Liver (tissue), 8 donors: ENCODE measurements at regions not wholly inside any gene's neighbourhood (a gene's known extent, or its start where the extent isn't known, plus 50 kb on each side); places are given as distances from the start of the nearest gene placed in this dataset.

ENCODE experiments used
- DNase-seq: peaks from one replicate; pipeline ENCODE4 v3.0.0-alpha.2; 2017; ENCODE audit warnings: low spot score
- H3K27ac ChIP-seq, 2 donors: one replicate each; pipeline ENCODE4 v1.7.0; 2013; ENCODE audit warnings: inconsistent platforms in 2 of 2, low read length in 2 of 2, control low read depth in 1 of 2, low read depth in 1 of 2, mild to moderate bottlenecking in 1 of 2
- H3K27me3 ChIP-seq, 4 donors: one replicate each; pipeline versions ENCODE4 v1.6.1 to v1.7.0; 2013; ENCODE audit warnings: low read length in 3 of 4, inconsistent platforms in 1 of 4, mild to moderate bottlenecking in 1 of 4, moderate library complexity in 1 of 4; ENCODE audit not compliant: control insufficient read depth in 4 of 4, insufficient read depth in 4 of 4
- H3K36me3 ChIP-seq, 4 donors: one replicate each; pipeline versions ENCODE4 v1.6.1 to v1.7.0; 2013; ENCODE audit warnings: low read length in 3 of 4, mild to moderate bottlenecking in 3 of 4, low read depth in 1 of 4, moderate library complexity in 1 of 4; ENCODE audit not compliant: control insufficient read depth in 4 of 4, insufficient read depth in 3 of 4
- H3K4me1 ChIP-seq, 4 donors: one replicate each; pipeline versions ENCODE4 v1.6.1 to v1.7.0; 2013; ENCODE audit warnings: low read length in 3 of 4, mild to moderate bottlenecking in 3 of 4, moderate library complexity in 1 of 4; ENCODE audit not compliant: control insufficient read depth in 4 of 4, insufficient read depth in 4 of 4
- H3K4me3 ChIP-seq, 3 donors: one replicate each; pipeline versions ENCODE4 v1.6.1 to v1.7.0; 2013; ENCODE audit warnings: low read length in 3 of 3, control low read depth in 1 of 3, low read depth in 1 of 3, mild to moderate bottlenecking in 1 of 3
- H3K9ac ChIP-seq, 2 donors: one replicate each; pipeline ENCODE4 v1.7.0; 2013; ENCODE audit warnings: low read length in 2 of 2, mild to moderate bottlenecking in 2 of 2, moderate library complexity in 2 of 2, control low read depth in 1 of 2, low read depth in 1 of 2
- H3K9me3 ChIP-seq, 4 donors: one replicate each; pipeline versions ENCODE4 v1.6.1 to v1.7.0; 2013; ENCODE audit warnings: low read length in 3 of 4; ENCODE audit not compliant: control insufficient read depth in 4 of 4
- EGR1 ChIP-seq, 2 donors: IDR thresholded peaks; 2 replicates each; pipeline ENCODE4 v1.6.1; 2016 to 2018; ENCODE audit warnings: antibody characterized with exemption in 2 of 2, low read depth in 2 of 2
- FOXA1 ChIP-seq: IDR thresholded peaks from 2 replicates; pipeline ENCODE4 v1.6.1; 2016; ENCODE audit warnings: antibody characterized with exemption
- FOXA2 ChIP-seq: IDR thresholded peaks from 2 replicates; pipeline ENCODE4 v1.6.1; 2016; ENCODE audit warnings: antibody characterized with exemption
- GABPA ChIP-seq, 2 donors: IDR thresholded peaks in 1 of 2; conservative IDR thresholded peaks in 1 of 2; 2 replicates each; pipeline ENCODE4 v1.6.1; 2016; ENCODE audit warnings: antibody characterized with exemption in 2 of 2, mild to moderate bottlenecking in 1 of 2, moderate library complexity in 1 of 2
- HNF4A ChIP-seq, 2 donors: conservative IDR thresholded peaks; 2 replicates each; pipeline ENCODE4 v1.6.1; 2016; ENCODE audit warnings: antibody characterized with exemption in 2 of 2, mild to moderate bottlenecking in 2 of 2
- HNF4G ChIP-seq: IDR thresholded peaks from 2 replicates; pipeline ENCODE4 v1.6.1; 2016; ENCODE audit warnings: antibody characterized with exemption
- JUND ChIP-seq, 2 donors: IDR thresholded peaks; 2 replicates each; pipeline ENCODE4 v1.6.1; 2016; ENCODE audit warnings: antibody characterized with exemption in 2 of 2
- NR2F2 ChIP-seq: IDR thresholded peaks from 2 replicates; pipeline ENCODE4 v1.6.1; 2016; ENCODE audit warnings: antibody characterized with exemption
- RAD21 ChIP-seq, 2 donors: IDR thresholded peaks; 2 replicates each; pipeline ENCODE4 v1.6.1; 2016; ENCODE audit warnings: antibody characterized with exemption in 2 of 2, mild to moderate bottlenecking in 2 of 2
- RXRA ChIP-seq, 2 donors: IDR thresholded peaks; 2 replicates each; pipeline ENCODE4 v1.6.1; 2017 to 2018; ENCODE audit warnings: antibody characterized with exemption in 2 of 2, mild to moderate bottlenecking in 1 of 2
- SP1 ChIP-seq: IDR thresholded peaks from 2 replicates; pipeline ENCODE4 v1.6.1; 2018; ENCODE audit warnings: antibody characterized with exemption, mild to moderate bottlenecking
- TAF1 ChIP-seq: conservative IDR thresholded peaks from 2 replicates; pipeline ENCODE4 v1.6.1; 2016; ENCODE audit warnings: antibody characterized with exemption, mild to moderate bottlenecking
- YY1 ChIP-seq: IDR thresholded peaks from 2 replicates; pipeline ENCODE4 v1.6.1; 2016; ENCODE audit warnings: antibody characterized with exemption, mild to moderate bottlenecking
- WGBS: extraction: QIAGEN DNeasy Blood & Tissue Kit; methylation state at CpG from one replicate; pipeline ENCODE4 v1.1.7; 2013; 5-methylcytosine and 5-hydroxymethylcytosine counted together
- TF ChIP-seq, protein P1 (sequence below): IDR thresholded peaks from 2 replicates; pipeline ENCODE4 v1.6.1; 2016; ENCODE audit warnings: antibody characterized with exemption
- TF ChIP-seq, protein P2 (sequence below): fragments of 150-350 bp; IDR thresholded peaks from 2 replicates; pipeline ENCODE4 v1.5.1; 2017; ENCODE audit warnings: improper control_type of control experiment, low read depth, low read length; ENCODE audit not compliant: missing input control
- TF ChIP-seq, protein P3 (sequence below): IDR thresholded peaks from 2 replicates; pipeline ENCODE4 v1.6.1; 2016; ENCODE audit warnings: antibody characterized with exemption
- TF ChIP-seq, protein P4 (sequence below): IDR thresholded peaks from 2 replicates; pipeline ENCODE4 v1.6.1; 2016; ENCODE audit warnings: antibody characterized with exemption
- donor health status: healthy.
- donor health status: healthy.
- donor health status: healthy.
- donor health status: healthy.
- donor health status: healthy.

GRCh38 chr2:144592500-144593256, 72.8 kb upstream of the ZEB2 start:
- H3K36me3 ChIP-seq, result no peaks in the 10 kb centered on the region
- H3K27ac ChIP-seq, result no peak overlapping the region
- TF ChIP-seq NR2F2 (no peak), YY1 (no peak)
- H3K4me1 ChIP-seq, result peaks cover 0 to 3% (median 0%) of the 10 kb centered on the region in 4 donors
- H3K9ac ChIP-seq, result no peak overlapping the region
- H3K4me3 ChIP-seq, result no peak overlapping the region
- WGBS, result 81% methylated on average over 8 of the region's 8 CpGs
- DNase-seq, result no peak
- peaks cover 0 to 2% (median 0%) of the 10 kb centered on the region in 4 donors for H3K27me3 ChIP-seq
- no peaks in the 10 kb centered on the region for H3K9me3 ChIP-seq

- Histone ChIP-seq H3K27me3 (peaks cover 0 to 2% (median 0%) of the 10 kb centered on the region in 4 donors), H3K4me1 (peaks cover 0 to 1% (median 0%) of the 10 kb centered on the region in 4 donors), H3K27ac (no peak overlapping the region), H3K4me3 (no peak overlapping the region), H3K36me3 (no peaks in the 10 kb centered on the region), H3K9ac (no peak overlapping the region), H3K9me3 (no peaks in the 10 kb centered on the region)
- no peak for DNase-seq
- no peak for TF ChIP-seq GABPA (IDR thresholded peaks at IDR 0.05 in 1 of 2, conservative IDR thresholded peaks at IDR 0.05 in 1 of 2)
- no peak for TF ChIP-seq NR2F2
- TF ChIP-seq, protein P1, sequence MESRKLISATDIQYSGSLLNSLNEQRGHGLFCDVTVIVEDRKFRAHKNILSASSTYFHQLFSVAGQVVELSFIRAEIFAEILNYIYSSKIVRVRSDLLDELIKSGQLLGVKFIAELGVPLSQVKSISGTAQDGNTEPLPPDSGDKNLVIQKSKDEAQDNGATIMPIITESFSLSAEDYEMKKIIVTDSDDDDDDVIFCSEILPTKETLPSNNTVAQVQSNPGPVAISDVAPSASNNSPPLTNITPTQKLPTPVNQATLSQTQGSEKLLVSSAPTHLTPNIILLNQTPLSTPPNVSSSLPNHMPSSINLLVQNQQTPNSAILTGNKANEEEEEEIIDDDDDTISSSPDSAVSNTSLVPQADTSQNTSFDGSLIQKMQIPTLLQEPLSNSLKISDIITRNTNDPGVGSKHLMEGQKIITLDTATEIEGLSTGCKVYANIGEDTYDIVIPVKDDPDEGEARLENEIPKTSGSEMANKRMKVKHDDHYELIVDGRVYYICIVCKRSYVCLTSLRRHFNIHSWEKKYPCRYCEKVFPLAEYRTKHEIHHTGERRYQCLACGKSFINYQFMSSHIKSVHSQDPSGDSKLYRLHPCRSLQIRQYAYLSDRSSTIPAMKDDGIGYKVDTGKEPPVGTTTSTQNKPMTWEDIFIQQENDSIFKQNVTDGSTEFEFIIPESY, result no peak
- no peak for TF ChIP-seq SP1
- TF ChIP-seq HNF4A (conservative IDR thresholded peaks at IDR 0.05), result no peak
- no peak for TF ChIP-seq FOXA1
- TF ChIP-seq, protein P2, sequence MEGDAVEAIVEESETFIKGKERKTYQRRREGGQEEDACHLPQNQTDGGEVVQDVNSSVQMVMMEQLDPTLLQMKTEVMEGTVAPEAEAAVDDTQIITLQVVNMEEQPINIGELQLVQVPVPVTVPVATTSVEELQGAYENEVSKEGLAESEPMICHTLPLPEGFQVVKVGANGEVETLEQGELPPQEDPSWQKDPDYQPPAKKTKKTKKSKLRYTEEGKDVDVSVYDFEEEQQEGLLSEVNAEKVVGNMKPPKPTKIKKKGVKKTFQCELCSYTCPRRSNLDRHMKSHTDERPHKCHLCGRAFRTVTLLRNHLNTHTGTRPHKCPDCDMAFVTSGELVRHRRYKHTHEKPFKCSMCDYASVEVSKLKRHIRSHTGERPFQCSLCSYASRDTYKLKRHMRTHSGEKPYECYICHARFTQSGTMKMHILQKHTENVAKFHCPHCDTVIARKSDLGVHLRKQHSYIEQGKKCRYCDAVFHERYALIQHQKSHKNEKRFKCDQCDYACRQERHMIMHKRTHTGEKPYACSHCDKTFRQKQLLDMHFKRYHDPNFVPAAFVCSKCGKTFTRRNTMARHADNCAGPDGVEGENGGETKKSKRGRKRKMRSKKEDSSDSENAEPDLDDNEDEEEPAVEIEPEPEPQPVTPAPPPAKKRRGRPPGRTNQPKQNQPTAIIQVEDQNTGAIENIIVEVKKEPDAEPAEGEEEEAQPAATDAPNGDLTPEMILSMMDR, result no peak
- TF ChIP-seq RAD21 (IDR thresholded peaks at IDR 0.05), result no peak
- no peak for TF ChIP-seq HNF4G
- TF ChIP-seq FOXA2, result no peak
- no peak for TF ChIP-seq YY1
- TF ChIP-seq TAF1, result no peak
- no peak for TF ChIP-seq RXRA (IDR thresholded peaks at IDR 0.05)
- no peak for TF ChIP-seq JUND (IDR thresholded peaks at IDR 0.05)
- no peak for TF ChIP-seq EGR1 (IDR thresholded peaks at IDR 0.05; ENCODE audit: low read depth in 2 of 2)
- TF ChIP-seq, protein P3, sequence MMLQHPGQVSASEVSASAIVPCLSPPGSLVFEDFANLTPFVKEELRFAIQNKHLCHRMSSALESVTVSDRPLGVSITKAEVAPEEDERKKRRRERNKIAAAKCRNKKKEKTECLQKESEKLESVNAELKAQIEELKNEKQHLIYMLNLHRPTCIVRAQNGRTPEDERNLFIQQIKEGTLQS, result no peak
- TF ChIP-seq, protein P4, sequence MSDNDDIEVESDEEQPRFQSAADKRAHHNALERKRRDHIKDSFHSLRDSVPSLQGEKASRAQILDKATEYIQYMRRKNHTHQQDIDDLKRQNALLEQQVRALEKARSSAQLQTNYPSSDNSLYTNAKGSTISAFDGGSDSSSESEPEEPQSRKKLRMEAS, result no peak
- 86% methylated on average over 1 of the region's 1 CpG for WGBS
Observed at GRCh38 chr2:144587306-144587705, 67.4 kb upstream of the ZEB2 start.
